Ishikawa (cell line): ENCODE measurements at regions not wholly inside any gene's neighbourhood (a gene's known extent, or its start where the extent isn't known, plus 50 kb on each side); places are given as distances from the start of the nearest gene placed in this dataset.

Experiments used
- CEBPB ChIP-seq: IDR thresholded peaks from 2 replicates; pipeline ENCODE4 v1.6.1; 2012
- CREB1 ChIP-seq: IDR thresholded peaks from 2 replicates; pipeline ENCODE4 v1.6.1; 2012; ENCODE audit warnings: low read depth
- EGR1 ChIP-seq: IDR thresholded peaks from 2 replicates; pipeline ENCODE4 v1.6.1; 2012
- EP300 ChIP-seq: IDR thresholded peaks from 2 replicates; pipeline ENCODE4 v1.6.1; 2012; ENCODE audit warnings: borderline replicate concordance
- FOXM1 ChIP-seq: IDR thresholded peaks from 2 replicates; pipeline ENCODE4 v1.6.1; 2012; ENCODE audit warnings: low read depth, borderline replicate concordance
- MAX ChIP-seq: IDR thresholded peaks from 2 replicates; pipeline ENCODE4 v1.6.1; 2012
- NFIC ChIP-seq: IDR thresholded peaks from 2 replicates; pipeline ENCODE4 v1.6.1; 2012
- RAD21 ChIP-seq: IDR thresholded peaks from 2 replicates; pipeline ENCODE4 v1.6.1; 2012; ENCODE audit warnings: low read depth
- REST ChIP-seq: IDR thresholded peaks from 2 replicates; pipeline ENCODE4 v1.6.1; 2012; ENCODE audit warnings: low read depth, mild to moderate bottlenecking
- TAF1 ChIP-seq: IDR thresholded peaks from 2 replicates; pipeline ENCODE4 v1.6.1; 2012; ENCODE audit warnings: low read depth, mild to moderate bottlenecking
- TCF12 ChIP-seq: IDR thresholded peaks from 2 replicates; pipeline ENCODE4 v1.6.1; 2012; ENCODE audit warnings: low read depth
- TEAD4 ChIP-seq: IDR thresholded peaks from 2 replicates; pipeline ENCODE4 v1.6.1; 2012
- USF1 ChIP-seq: IDR thresholded peaks from 2 replicates; pipeline ENCODE4 v1.6.1; 2012
- YY1 ChIP-seq: IDR thresholded peaks from 2 replicates; pipeline ENCODE4 v1.6.1; 2012; ENCODE audit warnings: low read depth
- ZBTB7A ChIP-seq: IDR thresholded peaks from 2 replicates; pipeline ENCODE4 v1.6.1; 2012; ENCODE audit warnings: low read depth

GRCh38 chr11:46223252-46223513, 54.3 kb upstream of the CREB3L1 start:
- no peak for TF ChIP-seq NFIC
- TF ChIP-seq CEBPB, result no peak
- TF ChIP-seq EP300, result no peak
- no peak for TF ChIP-seq USF1
- no peak for TF ChIP-seq FOXM1
- TF ChIP-seq EGR1, result no peak
- TF ChIP-seq ZBTB7A, result no peak
- no peak for TF ChIP-seq TCF12
- TF ChIP-seq TAF1, result no peak
- TF ChIP-seq RAD21, result no peak
- TF ChIP-seq REST, result no peak
- TF ChIP-seq CREB1, result no peak
- no peak for TF ChIP-seq MAX
- TF ChIP-seq TEAD4, result no peak
- TF ChIP-seq YY1, result no peak

GRCh38 chr11:46222490-46223251, 54.8 kb upstream of the CREB3L1 start:
- TF ChIP-seq REST (no peak), RAD21 (no peak), TCF12 (no peak), EP300 (no peak), TAF1 (no peak), CREB1 (no peak), NFIC (no peak), MAX (no peak), CEBPB (no peak), FOXM1 (no peak), ZBTB7A (no peak)

- TF ChIP-seq USF1, result no peak
- no peak for TF ChIP-seq TCF12
- no peak for TF ChIP-seq CEBPB
- TF ChIP-seq RAD21, result no peak
- no peak for TF ChIP-seq TEAD4
- TF ChIP-seq NFIC, result no peak
- TF ChIP-seq EP300, result no peak
- TF ChIP-seq TAF1, result no peak
- TF ChIP-seq MAX, result no peak
- TF ChIP-seq EGR1, result no peak
- TF ChIP-seq CREB1, result no peak
- TF ChIP-seq REST, result no peak
- TF ChIP-seq FOXM1, result no peak
- TF ChIP-seq ZBTB7A, result no peak
- no peak for TF ChIP-seq YY1
Measured at GRCh38 chr11:46220313-46220712, 57.1 kb upstream of the CREB3L1 start.

- no peak for TF ChIP-seq MAX
Measured at GRCh38 chr11:46216765-46217089, 60.7 kb upstream of the CREB3L1 start.
